MV-4-11 (cell line): ENCODE measurements at regions not wholly inside any gene's neighbourhood (a gene's known extent, or its start where the extent isn't known, plus 50 kb on each side); places are given as distances from the start of the nearest gene placed in this dataset.
A peak's percentile ranks its signal among the peaks of the same experiment; 100 is the strongest.

ENCODE experiments used
- DNase-seq: peaks from one replicate; lab custom pipeline; 2025; lab: John Stamatoyannopoulos, UW

GRCh38 chr22:49046546-49047361, 780.9 kb downstream of the BRD1 start:
- DNase-seq: peak; percentile 0

- DNase-seq: no peak
These were observed 781.6 kb downstream of the BRD1 start for GRCh38 chr22:49046000-49046545.

GRCh38 chr22:49045276-49045675, 782.4 kb downstream of the BRD1 start:
- no peak for DNase-seq

GRCh38 chr22:49044776-49045175, 782.9 kb downstream of the BRD1 start:
- DNase-seq: no peak

GRCh38 chr22:49044091-49044490, 783.6 kb downstream of the BRD1 start:
- DNase-seq: no peak

GRCh38 chr22:49042877-49043859, 784.5 kb downstream of the BRD1 start:
- DNase-seq: no peak

GRCh38 chr22:49042066-49042465, 785.6 kb downstream of the BRD1 start:
- no peak for DNase-seq

GRCh38 chr22:49040754-49041467, 786.8 kb downstream of the BRD1 start:
- DNase-seq: no peak

GRCh38 chr22:49040111-49040510, 787.6 kb downstream of the BRD1 start:
- DNase-seq: no peak

GRCh38 chr22:49039625-49040024, 788.0 kb downstream of the BRD1 start:
- DNase-seq: no peak

- DNase-seq: no peak
These were observed 789.9 kb downstream of the BRD1 start for GRCh38 chr22:49037701-49038245.

- no peak for DNase-seq
These were observed 791.2 kb downstream of the BRD1 start for GRCh38 chr22:49036513-49036912.

- DNase-seq: no peak
These were observed 791.7 kb downstream of the BRD1 start for GRCh38 chr22:49035818-49036457.

- no peak for DNase-seq
These were observed 792.5 kb downstream of the BRD1 start for GRCh38 chr22:49034836-49035817.

- no peak for DNase-seq
These were observed 794.1 kb downstream of the BRD1 start for GRCh38 chr22:49033616-49034015.

- no peak for DNase-seq
These were observed 794.9 kb downstream of the BRD1 start for GRCh38 chr22:49032821-49033220.

GRCh38 chr22:49031746-49032330, 795.8 kb downstream of the BRD1 start:
- DNase-seq: no peak

GRCh38 chr22:49028111-49028510, 799.6 kb downstream of the BRD1 start:
- no peak for DNase-seq

GRCh38 chr22:49027368-49027670, 800.4 kb downstream of the BRD1 start:
- DNase-seq: no peak
